Activated naive CD8-positive, alpha-beta T cell treated with anti-CD3 and anti-CD28 coated beads, Interleukin-2, amount 10 ng/mL, durations not matched to agents 7 days and 5 days (primary cell): ENCODE measurements at regions not wholly inside any gene's neighbourhood (a gene's known extent, or its start where the extent isn't known, plus 50 kb on each side); places are given as distances from the start of the nearest gene placed in this dataset.
"Not testable (repeated sequence)": the region's sequence is repeated elsewhere in the genome, so short reads cannot be mapped to it uniquely, and the experiment has no call there.

Experiments used
- ATAC-seq: fragments of 150-1000 bp; cut with Tn5 transposase; one replicate; pipeline ENCODE4 v1.10.0; 2021; ENCODE audit warnings: low read depth, moderate library complexity
- POLR2A ChIA-PET: fragments of 350-600 bp; sonication (Branson Sonifier 250); formaldehyde crosslinking; loops from one replicate; lab custom pipeline; 2021; ENCODE audit warnings: antibody characterized with exemption; lab: Charles Lee
- DNase-seq: peaks from one replicate; pipeline ENCODE4 v3.0.0; 2021
- H3K27ac Mint-ChIP-seq: one replicate; pipeline ENCODE4 v1.8.0; 2022; ENCODE audit warnings: mild to moderate bottlenecking, mixed read lengths
- H3K27me3 Mint-ChIP-seq: one replicate; pipeline ENCODE4 v1.8.0; 2022; ENCODE audit warnings: mild to moderate bottlenecking, moderate library complexity, mixed read lengths
- H3K36me3 Mint-ChIP-seq: one replicate; pipeline ENCODE4 v1.8.0; 2021; ENCODE audit warnings: mild to moderate bottlenecking, mixed read lengths
- H3K4me1 Mint-ChIP-seq: one replicate; pipeline ENCODE4 v1.8.0; 2021; ENCODE audit warnings: mixed read lengths
- H3K4me3 Mint-ChIP-seq: one replicate; pipeline ENCODE4 v1.8.0; 2022; ENCODE audit warnings: mild to moderate bottlenecking, moderate library complexity, mixed read lengths
- H3K9me3 Mint-ChIP-seq: one replicate; pipeline ENCODE4 v1.8.0; 2021; ENCODE audit warnings: mixed read lengths

GRCh38 chrX:79564362-79564761, 197.2 kb upstream of the ITM2A start:
- no peaks in the 10 kb centered on the region for H3K27me3 Mint-ChIP-seq
- H3K4me3 Mint-ChIP-seq, result no peak overlapping the region
- no peaks in the 10 kb centered on the region for H3K9me3 Mint-ChIP-seq
- POLR2A ChIA-PET, result no interaction called here
- no peak for ATAC-seq
- DNase-seq, result no peak
- H3K4me1 Mint-ChIP-seq, result no peaks in the 10 kb centered on the region
- H3K27ac Mint-ChIP-seq, result no peak overlapping the region
- no peaks in the 10 kb centered on the region for H3K36me3 Mint-ChIP-seq

DNA sequence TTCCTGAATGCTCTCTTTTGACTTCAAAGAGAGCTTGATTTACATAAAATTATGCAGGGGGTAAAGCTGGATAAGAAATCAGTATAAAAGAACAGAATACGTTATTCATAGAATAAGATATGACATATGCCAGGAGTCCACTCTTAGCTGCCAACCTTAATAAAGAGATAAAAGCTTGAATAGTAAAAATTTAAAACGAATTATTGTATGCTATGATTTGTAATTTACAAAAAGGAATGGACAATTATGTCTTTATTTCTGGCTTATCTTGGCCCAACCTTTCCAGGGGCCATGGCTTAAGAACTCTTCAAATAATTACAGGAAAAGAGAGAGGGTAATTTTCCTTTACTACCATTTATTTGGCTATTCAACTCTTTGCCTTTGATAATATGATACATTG, 192.2 kb upstream of the ITM2A start:
- POLR2A ChIA-PET, result no interaction called here
- no peaks in the 10 kb centered on the region for H3K36me3 Mint-ChIP-seq
- no peaks in the 10 kb centered on the region for H3K9me3 Mint-ChIP-seq
- ATAC-seq (no peak), DNase-seq (no peak)
- H3K4me3 Mint-ChIP-seq, result no peak overlapping the region
- no peaks in the 10 kb centered on the region for H3K27me3 Mint-ChIP-seq
- no peak overlapping the region for H3K27ac Mint-ChIP-seq
- no peaks in the 10 kb centered on the region for H3K4me1 Mint-ChIP-seq

DNA sequence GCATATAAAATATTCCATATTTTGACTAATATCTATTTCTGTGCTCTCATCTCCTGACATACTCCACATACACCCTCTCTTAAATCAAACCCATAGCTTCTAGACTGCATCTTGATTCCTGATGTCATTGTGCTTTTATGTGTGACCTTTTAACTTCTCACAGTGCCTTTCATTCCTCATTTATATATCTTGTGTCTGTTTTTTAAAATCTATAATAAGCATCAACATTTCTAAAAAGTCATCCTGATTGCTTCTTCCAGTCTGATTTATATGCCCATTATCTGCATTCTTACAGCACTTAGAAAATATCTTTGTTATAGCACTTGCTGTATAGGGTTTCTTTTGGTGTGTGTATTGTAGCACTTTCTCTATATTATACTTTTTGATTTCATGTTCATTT, 190.1 kb upstream of the ITM2A start:
- no peaks in the 10 kb centered on the region for H3K36me3 Mint-ChIP-seq
- no peak for DNase-seq
- H3K4me3 Mint-ChIP-seq, result no peak overlapping the region
- H3K9me3 Mint-ChIP-seq, result no peaks in the 10 kb centered on the region
- H3K27ac Mint-ChIP-seq, result no peak overlapping the region
- ATAC-seq, result no peak
- POLR2A ChIA-PET, result no interaction called here
- H3K4me1 Mint-ChIP-seq, result no peaks in the 10 kb centered on the region
- no peaks in the 10 kb centered on the region for H3K27me3 Mint-ChIP-seq

DNA sequence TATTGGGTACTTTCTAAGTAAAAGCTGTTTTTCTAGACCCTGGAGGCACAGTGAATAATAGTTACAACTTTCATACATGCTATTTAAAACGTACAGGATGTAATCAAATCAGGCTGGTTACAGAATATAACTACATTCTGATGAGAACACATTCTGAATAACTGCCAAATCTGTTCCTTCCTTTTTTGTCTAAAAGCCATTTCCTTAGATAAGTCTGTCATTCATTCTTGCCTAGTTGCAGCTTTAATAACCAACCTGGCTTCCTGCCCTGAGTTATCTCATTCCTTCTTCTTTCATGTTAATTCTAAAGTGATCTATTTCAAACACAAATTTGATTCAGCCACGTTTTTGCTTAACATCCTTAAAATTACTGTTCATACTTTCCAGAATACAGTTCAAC, 189.7 kb upstream of the ITM2A start:
- no peak overlapping the region for H3K27ac Mint-ChIP-seq
- no peak for DNase-seq
- POLR2A ChIA-PET, result no interaction called here
- no peaks in the 10 kb centered on the region for H3K4me1 Mint-ChIP-seq
- H3K9me3 Mint-ChIP-seq, result no peaks in the 10 kb centered on the region
- H3K4me3 Mint-ChIP-seq, result no peak overlapping the region
- ATAC-seq, result no peak
- H3K27me3 Mint-ChIP-seq, result no peaks in the 10 kb centered on the region
- no peaks in the 10 kb centered on the region for H3K36me3 Mint-ChIP-seq

- POLR2A ChIA-PET, result no interaction called here
- no peaks in the 10 kb centered on the region for H3K4me1 Mint-ChIP-seq
- H3K27ac Mint-ChIP-seq, result no peak overlapping the region
- ATAC-seq (no peak), DNase-seq (no peak)
- no peak overlapping the region for H3K4me3 Mint-ChIP-seq
- H3K27me3 Mint-ChIP-seq, result no peaks in the 10 kb centered on the region
- H3K36me3 Mint-ChIP-seq, result no peaks in the 10 kb centered on the region
- H3K9me3 Mint-ChIP-seq, result no peaks in the 10 kb centered on the region
Measured at GRCh38 chrX:79530310-79531108, 163.4 kb upstream of the ITM2A start.

DNA sequence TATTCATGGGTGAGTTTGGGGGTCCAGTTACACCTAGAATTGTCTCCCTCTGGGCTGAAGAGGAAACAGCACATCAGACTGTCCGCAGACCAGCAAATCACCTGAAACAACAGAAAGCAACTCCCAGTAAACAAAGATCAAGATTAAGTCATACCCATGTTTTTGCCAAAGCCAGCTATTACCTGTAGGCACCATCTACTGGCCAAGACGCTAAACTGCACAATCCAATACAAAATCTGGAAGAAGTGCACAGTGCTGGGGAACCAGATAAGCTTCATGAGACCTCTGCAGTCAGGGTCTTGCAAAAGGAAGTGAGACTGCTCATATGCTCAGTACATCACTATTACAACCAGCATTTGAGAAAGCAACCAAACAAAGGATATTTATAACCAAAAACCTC, 157.5 kb upstream of the ITM2A start:
- Mint-ChIP-seq H3K4me3 (no peak overlapping the region), H3K9me3 (peaks cover 3% of the 10 kb centered on the region), H3K36me3 (no peaks in the 10 kb centered on the region), H3K4me1 (no peaks in the 10 kb centered on the region), H3K27me3 (no peaks in the 10 kb centered on the region), H3K27ac (no peak overlapping the region)
- ATAC-seq (no peak), DNase-seq (no peak)
- POLR2A ChIA-PET, result no interaction called here

DNA sequence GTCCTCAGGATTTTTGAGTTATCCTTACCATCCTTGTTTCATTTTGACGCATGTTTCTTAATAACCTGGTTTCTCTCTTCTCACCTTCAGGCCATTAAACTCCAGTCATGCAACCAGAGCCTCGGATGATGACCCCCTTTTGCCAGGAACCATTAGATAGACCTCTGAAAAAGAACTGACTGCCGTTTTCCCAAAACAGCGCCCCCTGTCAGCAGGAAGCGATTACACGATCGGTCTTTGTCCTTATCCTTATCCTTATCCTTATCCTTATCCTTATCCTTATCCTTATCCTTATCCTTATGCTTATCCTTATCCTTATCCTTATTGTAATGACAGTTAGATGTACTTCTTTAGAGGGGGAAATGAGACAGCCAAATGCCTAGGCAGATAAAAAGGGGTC, 148.4 kb upstream of the ITM2A start:
- Mint-ChIP-seq H3K4me3 (no peak overlapping the region), H3K36me3 (no peaks in the 10 kb centered on the region), H3K27me3 (no peaks in the 10 kb centered on the region), H3K27ac (no peak overlapping the region), H3K4me1 (no peaks in the 10 kb centered on the region), H3K9me3 (no peaks in the 10 kb centered on the region)
- DNase-seq, result no peak
- ATAC-seq, result no peak
- POLR2A ChIA-PET, result no interaction called here

DNA sequence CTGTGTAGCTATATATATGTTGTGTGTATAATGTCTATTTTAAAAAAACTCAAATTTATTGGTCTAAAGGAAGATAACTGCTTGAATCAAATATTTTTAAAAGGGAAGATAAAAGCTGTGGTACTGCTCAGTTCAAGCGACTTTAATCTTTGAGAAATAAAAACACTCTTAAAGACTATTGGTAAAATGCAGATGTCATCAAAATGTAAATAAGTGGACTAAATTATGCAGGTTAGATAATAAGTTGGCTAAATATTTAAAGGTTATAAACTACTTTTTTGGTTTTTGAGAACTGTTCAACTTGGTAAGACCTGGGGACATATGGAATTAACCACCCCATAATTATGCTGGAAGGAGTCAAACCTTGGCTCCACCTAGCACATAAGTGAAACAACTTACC, 144.7 kb upstream of the ITM2A start:
- H3K27me3 Mint-ChIP-seq, result no peaks in the 10 kb centered on the region
- no peak overlapping the region for H3K27ac Mint-ChIP-seq
- no peaks in the 10 kb centered on the region for H3K36me3 Mint-ChIP-seq
- ATAC-seq (no peak), DNase-seq (no peak)
- POLR2A ChIA-PET, result no interaction called here
- no peaks in the 10 kb centered on the region for H3K9me3 Mint-ChIP-seq
- no peak overlapping the region for H3K4me3 Mint-ChIP-seq
- no peaks in the 10 kb centered on the region for H3K4me1 Mint-ChIP-seq

GRCh38 chrX:79506001-79506400, 138.9 kb upstream of the ITM2A start:
- ATAC-seq (no peak), DNase-seq (no peak)
- Mint-ChIP-seq H3K4me3 (no peak overlapping the region), H3K36me3 (no peaks in the 10 kb centered on the region), H3K4me1 (no peaks in the 10 kb centered on the region), H3K9me3 (no peaks in the 10 kb centered on the region), H3K27ac (no peak overlapping the region), H3K27me3 (no peaks in the 10 kb centered on the region)
- POLR2A ChIA-PET, result no interaction called here

DNA sequence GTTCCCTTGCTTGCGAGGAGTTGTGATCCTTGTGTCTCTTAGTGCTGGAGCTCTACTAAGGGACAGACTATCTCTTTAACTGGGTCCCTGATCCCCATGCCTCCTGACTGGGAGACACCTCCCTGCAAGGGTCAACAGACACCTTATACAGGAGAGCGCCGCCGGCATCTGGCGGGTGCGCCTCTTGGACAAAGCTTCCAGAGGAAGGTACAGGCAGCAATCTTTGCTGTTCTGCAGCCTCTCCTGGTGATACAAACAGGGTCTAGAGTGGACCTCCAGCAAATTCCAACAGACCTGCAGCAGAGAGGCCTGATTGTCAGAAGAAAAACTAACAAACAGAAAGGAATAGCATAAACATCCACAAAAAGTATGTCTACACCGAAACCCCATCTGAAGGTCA, 115.6 kb upstream of the ITM2A start:
- Mint-ChIP-seq H3K27ac (no peak overlapping the region), H3K9me3 (no peaks in the 10 kb centered on the region), H3K4me3 (no peak overlapping the region), H3K27me3 (peaks cover 3% of the 10 kb centered on the region), H3K36me3 (no peaks in the 10 kb centered on the region), H3K4me1 (no peaks in the 10 kb centered on the region)
- POLR2A ChIA-PET, result no interaction called here
- DNase-seq (no peak), ATAC-seq (no peak)

- no peak overlapping the region for H3K27ac Mint-ChIP-seq
- no peaks in the 10 kb centered on the region for H3K9me3 Mint-ChIP-seq
Measured at GRCh38 chrX:79477691-79478090, 110.6 kb upstream of the ITM2A start.

GRCh38 chrX:79466636-79467035, 99.5 kb upstream of the ITM2A start:
- no peak overlapping the region for H3K4me3 Mint-ChIP-seq
- H3K36me3 Mint-ChIP-seq, result no peaks in the 10 kb centered on the region
- POLR2A ChIA-PET, result no interaction called here
- no peaks in the 10 kb centered on the region for H3K9me3 Mint-ChIP-seq
- ATAC-seq (no peak), DNase-seq (no peak)
- no peak overlapping the region for H3K27ac Mint-ChIP-seq
- no peaks in the 10 kb centered on the region for H3K4me1 Mint-ChIP-seq
- peaks cover 9% of the 10 kb centered on the region for H3K27me3 Mint-ChIP-seq

More at GRCh38 chrX:79477691-79478090, 110.6 kb upstream of the ITM2A start:
- DNase-seq (no peak), ATAC-seq (no peak)
- H3K36me3 Mint-ChIP-seq, result no peaks in the 10 kb centered on the region
- H3K4me1 Mint-ChIP-seq, result no peaks in the 10 kb centered on the region
- H3K4me3 Mint-ChIP-seq, result no peak overlapping the region
- H3K27me3 Mint-ChIP-seq, result peaks cover 9% of the 10 kb centered on the region
- POLR2A ChIA-PET, result no interaction called here

DNA sequence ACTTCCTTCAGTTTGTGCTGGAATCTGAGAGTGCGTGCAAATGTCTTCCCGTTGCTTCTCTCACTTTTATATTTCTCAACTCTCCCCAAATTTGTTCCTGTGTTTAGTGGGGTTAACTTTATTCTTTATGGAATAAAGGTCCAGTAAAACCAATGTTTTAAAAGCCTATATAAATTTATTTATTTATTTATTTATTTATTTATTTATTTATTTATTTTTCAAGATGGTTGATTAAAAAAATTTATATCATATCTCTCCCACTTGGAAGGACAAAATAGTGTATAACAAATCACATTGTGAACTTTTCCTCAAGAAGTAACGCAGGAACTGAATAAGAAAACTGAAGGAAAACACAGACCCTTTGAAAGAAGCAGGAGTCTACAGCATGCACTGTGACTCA, 95.3 kb upstream of the ITM2A start:
- Mint-ChIP-seq H3K4me3 (no peak overlapping the region), H3K27me3 (peaks cover 5% of the 10 kb centered on the region), H3K4me1 (no peaks in the 10 kb centered on the region), H3K36me3 (peaks cover 2% of the 10 kb centered on the region), H3K27ac (no peak overlapping the region), H3K9me3 (no peaks in the 10 kb centered on the region)
- DNase-seq, result no peak
- POLR2A ChIA-PET, result no interaction called here
- no peak for ATAC-seq

GRCh38 chrX:79456593-79456992, 89.5 kb upstream of the ITM2A start:
- ATAC-seq, POLR2A ChIA-PET, H3K9me3 Mint-ChIP-seq, H3K4me3 Mint-ChIP-seq, H3K4me1 Mint-ChIP-seq, H3K36me3 Mint-ChIP-seq, DNase-seq, H3K27ac Mint-ChIP-seq, H3K27me3 Mint-ChIP-seq: not testable (repeated sequence)
